ENCODE measurements at regions not wholly inside any gene's neighbourhood (a gene's known extent, or its start where the extent isn't known, plus 50 kb on each side); places are given as distances from the start of the nearest gene placed in this dataset.

DNA sequence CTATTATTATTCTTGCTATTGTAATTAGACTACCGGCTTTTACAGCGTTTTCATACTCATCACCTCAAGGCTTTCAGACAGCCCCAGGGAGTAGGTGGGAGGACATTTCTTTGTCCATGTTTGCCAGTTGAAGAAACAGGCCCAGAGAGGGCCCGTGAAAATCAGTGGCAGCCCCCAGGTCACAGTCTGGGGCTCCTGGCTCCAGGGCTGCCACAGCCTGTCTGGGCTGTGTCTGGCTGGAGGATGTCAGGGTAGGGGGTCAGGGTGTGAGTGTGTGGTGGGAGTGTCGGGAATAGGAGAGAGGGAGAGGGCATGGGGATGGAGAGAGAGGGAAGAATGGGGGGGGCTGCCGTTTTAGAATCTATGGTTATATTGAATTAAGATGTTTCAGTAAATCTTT lies 118.2 kb upstream of the TLE3 start:
- no peak for TF ChIP-seq POLR2A (IDR thresholded peaks at IDR 0.05)
- TF ChIP-seq, protein P1, sequence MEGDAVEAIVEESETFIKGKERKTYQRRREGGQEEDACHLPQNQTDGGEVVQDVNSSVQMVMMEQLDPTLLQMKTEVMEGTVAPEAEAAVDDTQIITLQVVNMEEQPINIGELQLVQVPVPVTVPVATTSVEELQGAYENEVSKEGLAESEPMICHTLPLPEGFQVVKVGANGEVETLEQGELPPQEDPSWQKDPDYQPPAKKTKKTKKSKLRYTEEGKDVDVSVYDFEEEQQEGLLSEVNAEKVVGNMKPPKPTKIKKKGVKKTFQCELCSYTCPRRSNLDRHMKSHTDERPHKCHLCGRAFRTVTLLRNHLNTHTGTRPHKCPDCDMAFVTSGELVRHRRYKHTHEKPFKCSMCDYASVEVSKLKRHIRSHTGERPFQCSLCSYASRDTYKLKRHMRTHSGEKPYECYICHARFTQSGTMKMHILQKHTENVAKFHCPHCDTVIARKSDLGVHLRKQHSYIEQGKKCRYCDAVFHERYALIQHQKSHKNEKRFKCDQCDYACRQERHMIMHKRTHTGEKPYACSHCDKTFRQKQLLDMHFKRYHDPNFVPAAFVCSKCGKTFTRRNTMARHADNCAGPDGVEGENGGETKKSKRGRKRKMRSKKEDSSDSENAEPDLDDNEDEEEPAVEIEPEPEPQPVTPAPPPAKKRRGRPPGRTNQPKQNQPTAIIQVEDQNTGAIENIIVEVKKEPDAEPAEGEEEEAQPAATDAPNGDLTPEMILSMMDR (IDR thresholded peaks at IDR 0.05) = no peak
- peaks cover 0 to 17% (median 5%) of the 10 kb centered on the region in 12 donors for H3K4me1 ChIP-seq
- H3K36me3 ChIP-seq = no peaks in the 10 kb centered on the region
- intact Hi-C loops (cut with DNase I) = no loop called here
- H3K27ac ChIP-seq = no peak overlapping the region
- DNase-seq = no peak
- peaks cover 0 to 20% (median 0%) of the 10 kb centered on the region in 9 donors for H3K27me3 ChIP-seq
- H3K9me3 ChIP-seq = no peaks in the 10 kb centered on the region
- WGBS, 4 donors = 78 to 99% (median 89%) methylated on average over 5 of the region's 5 CpGs
- H3K4me3 ChIP-seq = no peak overlapping the region
- no peak for ATAC-seq

DNA sequence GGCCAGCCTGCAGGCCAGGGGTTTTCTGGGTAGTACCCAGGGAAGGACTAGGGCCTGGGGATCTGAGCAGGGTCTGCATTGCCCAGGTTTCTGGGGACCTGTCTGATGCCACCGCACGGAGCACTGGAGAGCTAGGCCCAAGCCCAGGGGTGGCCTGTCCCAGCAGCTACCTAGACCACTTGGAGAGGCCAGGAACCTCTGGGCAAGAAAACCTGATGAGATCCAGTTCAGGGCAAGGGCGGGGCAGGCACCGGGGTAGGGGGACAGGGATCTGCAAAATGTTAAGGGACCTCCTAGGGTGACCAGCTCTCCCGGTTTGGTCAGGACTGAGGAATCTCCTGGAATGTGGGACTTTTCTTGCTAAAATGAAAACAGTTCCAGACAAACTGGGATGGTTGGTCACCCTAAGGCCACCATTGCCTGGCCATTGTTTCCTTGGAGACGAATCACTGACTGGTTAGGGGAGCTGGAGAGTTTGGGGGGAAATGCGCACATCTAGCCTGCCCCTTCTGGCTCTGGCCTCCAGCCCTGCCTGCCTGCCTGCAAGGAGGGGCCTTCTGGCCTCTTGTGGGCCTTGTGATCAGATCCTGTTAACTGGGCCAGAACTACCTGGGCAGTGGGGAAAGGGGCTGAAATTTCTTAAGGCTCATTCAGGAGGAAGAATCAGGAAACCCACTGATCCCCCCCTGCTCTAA lies 117.4 kb upstream of the TLE3 start:
- no peak for DNase-seq
- Histone ChIP-seq H3K36me3 (no peaks in the 10 kb centered on the region), H3K9me3 (no peaks in the 10 kb centered on the region), H3K27me3 (peaks cover 0 to 26% (median 0%) of the 10 kb centered on the region in 9 donors), H3K4me1 (peaks cover 0 to 17% (median 5%) of the 10 kb centered on the region in 12 donors), H3K27ac (no peak overlapping the region), H3K4me3 (no peak overlapping the region)
- WGBS, 4 donors = 91 to 98% (median 96%) methylated on average over 5 to 7 of the region's 7 CpGs
- no peak for TF ChIP-seq POLR2A (IDR thresholded peaks at IDR 0.05)
- TF ChIP-seq, protein P1 (IDR thresholded peaks at IDR 0.05) = no peak
- intact Hi-C loops (cut with DNase I) = no loop called here
- ATAC-seq = no peak

DNA sequence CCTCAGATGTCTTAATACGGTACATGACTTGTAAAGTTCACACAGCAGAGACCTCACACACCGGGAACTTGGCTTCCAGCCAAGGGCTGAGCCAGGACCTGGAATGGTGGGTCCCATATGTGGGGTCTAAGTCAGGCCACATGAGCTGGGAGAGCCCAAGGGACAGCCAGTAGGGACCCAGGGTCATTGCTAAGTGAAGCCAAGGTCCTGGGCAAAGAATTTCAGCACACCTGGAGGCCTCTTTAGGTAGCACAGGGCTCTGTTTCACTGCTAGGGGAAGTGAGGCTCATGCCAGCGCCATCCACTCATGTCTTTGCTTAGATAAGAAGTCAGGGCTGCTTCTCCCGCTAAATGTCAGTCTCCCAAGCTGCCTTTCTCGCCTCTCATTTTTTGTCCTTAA lies 116.6 kb upstream of the TLE3 start:
- no peaks in the 10 kb centered on the region for H3K36me3 ChIP-seq
- no peak overlapping the region for H3K27ac ChIP-seq
- intact Hi-C loops (cut with DNase I) = no loop called here
- peaks cover 0 to 26% (median 0%) of the 10 kb centered on the region in 9 donors for H3K27me3 ChIP-seq
- peaks cover 0 to 17% (median 5%) of the 10 kb centered on the region in 12 donors for H3K4me1 ChIP-seq
- TF ChIP-seq, protein P1 (IDR thresholded peaks at IDR 0.05) = no peak
- TF ChIP-seq POLR2A (IDR thresholded peaks at IDR 0.05) = no peak
- DNase-seq (no peak), ATAC-seq (no peak)
- no peaks in the 10 kb centered on the region for H3K9me3 ChIP-seq
- H3K4me3 ChIP-seq = no peak overlapping the region
- WGBS, 4 donors = 84 to 91% (median 86%) methylated on average over 5 of the region's 5 CpGs

DNA sequence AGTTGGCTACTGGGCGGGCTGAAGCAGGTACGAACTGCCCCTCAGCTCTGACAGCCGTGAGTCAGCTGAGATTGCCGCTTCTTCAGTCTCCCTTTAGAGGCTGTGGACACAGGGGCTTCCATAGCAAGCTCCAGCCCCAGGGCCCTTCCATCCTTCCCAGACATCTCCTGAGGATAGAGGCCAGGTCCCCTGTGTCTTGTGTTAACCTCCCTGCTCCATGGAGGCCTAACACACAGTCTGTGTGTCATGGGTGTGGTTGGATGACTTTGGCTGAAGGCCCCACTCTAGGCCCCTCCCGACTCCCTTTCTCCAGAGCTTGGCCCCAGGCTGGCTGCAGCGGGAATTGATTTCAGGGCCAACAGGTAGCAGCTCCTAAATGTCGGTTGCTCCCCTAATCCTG lies 116.1 kb upstream of the TLE3 start:
- no peaks in the 10 kb centered on the region for H3K36me3 ChIP-seq
- TF ChIP-seq POLR2A (IDR thresholded peaks at IDR 0.05) = no peak
- TF ChIP-seq, protein P1 (IDR thresholded peaks at IDR 0.05) = no peak
- no peak overlapping the region for H3K4me3 ChIP-seq
- H3K27me3 ChIP-seq = peaks cover 0 to 29% (median 0%) of the 10 kb centered on the region in 9 donors
- DNase-seq (no peak), ATAC-seq (no peak)
- peaks cover 0 to 17% (median 5%) of the 10 kb centered on the region in 12 donors for H3K4me1 ChIP-seq
- H3K27ac ChIP-seq = no peak overlapping the region
- WGBS, 4 donors = 91 to 99% (median 94%) methylated on average over 7 of the region's 7 CpGs
- intact Hi-C loops (cut with DNase I) = no loop called here
- no peaks in the 10 kb centered on the region for H3K9me3 ChIP-seq

Measured in heart left ventricle (tissue), 16 donors.